H1 (cell line): ENCODE measurements at regions not wholly inside any gene's neighbourhood (a gene's known extent, or its start where the extent isn't known, plus 50 kb on each side); places are given as distances from the start of the nearest gene placed in this dataset.
"Not testable (repeated sequence)": the region's sequence is repeated elsewhere in the genome, so short reads cannot be mapped to it uniquely, and the experiment has no call there.

Experiments
- CTCF ChIA-PET: fragments of 300-600 bp; sonication (Branson Sonifier 250); formaldehyde crosslinking; loops from one replicate; lab custom pipeline; 2021; ENCODE audit not compliant: partially characterized antibody; lab: Charles Lee
- POLR2A ChIA-PET: fragments of 300-600 bp; sonication (Branson Sonifier 250); formaldehyde crosslinking; loops from one replicate; lab custom pipeline; 2021; ENCODE audit warnings: inconsistent platforms; ENCODE audit not compliant: partially characterized antibody; lab: Charles Lee
- DNase-seq, 2 experiments: peaks; one replicate each; pipeline versions ENCODE4 v3.0.0 to v3.0.0-alpha.2; 2010 to 2022; ENCODE audit warnings: low spot score in 2 of 2, low read depth in 1 of 2, mixed read lengths in 1 of 2
- FAIRE-seq: peaks from 2 replicates; lab custom pipeline; 2011; peaks lifted over from hg19 to GRCh38; lab: Jason Lieb, UNC
- H2AFZ ChIP-seq: 2 replicates; pipeline ENCODE4 v1.8.1; 2012; ENCODE audit warnings: low read length, inconsistent platforms
- H2AK5ac ChIP-seq: 2 replicates; pipeline ENCODE4 v1.6.1; 2013; ENCODE audit warnings: low read depth, low read length
- H2BK120ac ChIP-seq: replicated peaks from 2 replicates; pipeline ENCODE3; 2013; ENCODE audit warnings: low read depth, low read length, inconsistent platforms
- H2BK12ac ChIP-seq: 2 replicates; pipeline ENCODE4 v1.6.1; 2013; ENCODE audit warnings: low read depth, low read length
- H2BK15ac ChIP-seq: 2 replicates; pipeline ENCODE4 v1.6.1; 2013; ENCODE audit warnings: low read length
- H2BK20ac ChIP-seq: 2 replicates; pipeline ENCODE4 v1.6.1; 2013; ENCODE audit warnings: low read length
- H2BK5ac ChIP-seq: 2 replicates; pipeline ENCODE4 v1.6.1; 2013; ENCODE audit warnings: low read depth, low read length
- H3K14ac ChIP-seq: 2 replicates; pipeline ENCODE4 v1.6.1; 2013; ENCODE audit warnings: inconsistent platforms; ENCODE audit not compliant: insufficient read length
- H3K18ac ChIP-seq: 2 replicates; pipeline ENCODE4 v1.6.1; 2013; ENCODE audit warnings: low read length; ENCODE audit errors: extremely low read depth
- H3K23ac ChIP-seq: 2 replicates; pipeline ENCODE4 v1.6.1; 2013; ENCODE audit warnings: inconsistent platforms; ENCODE audit not compliant: insufficient read length
- H3K23me2 ChIP-seq: 2 replicates; pipeline ENCODE4 v1.6.1; 2013; ENCODE audit warnings: low read depth, low read length
- H3K27ac ChIP-seq: 2 replicates; pipeline ENCODE4 v1.6.1; 2011; ENCODE audit warnings: low read depth, low read length, inconsistent platforms
- H3K27me3 ChIP-seq, 4 experiments: replicated peaks in 1 of 4; 1 replicate in 1 of 4; 2 replicates in 3 of 4; pipeline versions ENCODE4 v1.6.1 to v1.8.1; 2011 to 2013; ENCODE audit warnings: low read length in 3 of 4, mild to moderate bottlenecking in 3 of 4, inconsistent platforms in 2 of 4, mixed read lengths in 2 of 4, moderate library complexity in 1 of 4; ENCODE audit not compliant: control insufficient read depth in 3 of 4, insufficient read depth in 3 of 4; ENCODE audit errors: extremely low read depth in 1 of 4
- H3K36me3 ChIP-seq, 4 experiments: 2 replicates each; pipeline versions ENCODE4 v1.6.1 to v1.8.1; 2011 to 2013; ENCODE audit warnings: mild to moderate bottlenecking in 4 of 4, low read length in 3 of 4, moderate library complexity in 2 of 4, control low read depth in 1 of 4, inconsistent platforms in 1 of 4; ENCODE audit not compliant: insufficient read depth in 4 of 4, control insufficient read depth in 2 of 4
- H3K4ac ChIP-seq: replicated peaks from 2 replicates; pipeline ENCODE3; 2013; ENCODE audit warnings: low read length, low read depth, mixed read lengths, inconsistent platforms; ENCODE audit not compliant: insufficient read length
- H3K4me1 ChIP-seq, 4 experiments: replicated peaks in 1 of 4; 1 replicate in 1 of 4; 2 replicates in 3 of 4; pipeline versions ENCODE4 v1.6.1 to v1.8.1; 2011 to 2013; ENCODE audit warnings: low read length in 3 of 4, inconsistent platforms in 2 of 4, mixed read lengths in 1 of 4; ENCODE audit not compliant: insufficient read depth in 4 of 4, control insufficient read depth in 3 of 4
- H3K4me2 ChIP-seq, 2 experiments: 2 replicates each; pipeline versions ENCODE4 v1.6.1 to v1.8.1; 2011 to 2013; ENCODE audit warnings: low read depth in 2 of 2, low read length in 2 of 2, control low read depth in 1 of 2, inconsistent platforms in 1 of 2, mild to moderate bottlenecking in 1 of 2; ENCODE audit not compliant: insufficient read depth in 1 of 2
- H3K4me3 ChIP-seq, 4 experiments: fragments of 200-600, 300-600 bp in 1 of 4; sonication (generic), shearing (Covaris generic), sonication (Bioruptor Twin) in 1 of 4; 2 replicates each; pipeline versions ENCODE4 v1.5.1 to v1.8.1; 2011 to 2016; ENCODE audit warnings: low read length in 4 of 4, low read depth in 3 of 4, control low read depth in 2 of 4, inconsistent platforms in 2 of 4, mild to moderate bottlenecking in 2 of 4, mixed read lengths in 1 of 4, moderate library complexity in 1 of 4; ENCODE audit not compliant: insufficient read depth in 2 of 4; ENCODE audit errors: extremely low read depth in 1 of 4
- H3K56ac ChIP-seq: replicated peaks from 2 replicates; pipeline ENCODE3; 2013; ENCODE audit warnings: low read depth, mild to moderate bottlenecking, mixed read lengths, low read length, inconsistent platforms; ENCODE audit not compliant: insufficient read length
- H3K79me1 ChIP-seq: 2 replicates; pipeline ENCODE4 v1.6.1; 2013; ENCODE audit warnings: low read depth, low read length, control low read depth
- H3K79me2 ChIP-seq, 2 experiments: 2 replicates each; pipeline versions ENCODE4 v1.6.1 to v1.8.1; 2012 to 2013; ENCODE audit warnings: low read length in 2 of 2, mild to moderate bottlenecking in 2 of 2, inconsistent platforms in 1 of 2; ENCODE audit not compliant: insufficient read depth in 2 of 2, control insufficient read depth in 1 of 2
- H3K9ac ChIP-seq, 4 experiments: replicated peaks in 1 of 4; 1 replicate in 1 of 4; 2 replicates in 3 of 4; pipeline versions ENCODE4 v1.6.1 to v1.8.1; 2011 to 2013; ENCODE audit warnings: low read depth in 3 of 4, low read length in 3 of 4, control low read depth in 2 of 4, mild to moderate bottlenecking in 2 of 4, moderate library complexity in 2 of 4, inconsistent platforms in 1 of 4; ENCODE audit errors: extremely low read depth in 1 of 4
- H3K9me3 ChIP-seq, 2 experiments: 2 replicates each; pipeline versions ENCODE4 v1.6.1 to v1.8.1; 2012 to 2013; ENCODE audit warnings: mild to moderate bottlenecking in 2 of 2, moderate library complexity in 2 of 2, control low read depth in 1 of 2, inconsistent platforms in 1 of 2, low read depth in 1 of 2, low read length in 1 of 2, mixed read lengths in 1 of 2; ENCODE audit not compliant: insufficient read depth in 2 of 2
- H4K20me1 ChIP-seq, 2 experiments: replicated peaks in 1 of 2; 2 replicates each; pipeline versions ENCODE3 to v1.8.1; 2011 to 2013; ENCODE audit warnings: inconsistent platforms in 2 of 2, low read length in 2 of 2, mild to moderate bottlenecking in 1 of 2; ENCODE audit not compliant: insufficient read depth in 2 of 2, control insufficient read depth in 1 of 2
- H4K5ac ChIP-seq: 2 replicates; pipeline ENCODE4 v1.6.1; 2013; ENCODE audit warnings: low read length, low read depth, mixed read lengths, inconsistent platforms; ENCODE audit not compliant: insufficient read length
- H4K8ac ChIP-seq: 2 replicates; pipeline ENCODE4 v1.8.0; 2013; ENCODE audit warnings: mild to moderate bottlenecking, moderate library complexity, low read length, inconsistent platforms; ENCODE audit not compliant: insufficient read depth; ENCODE audit errors: extremely low read depth
- H4K91ac ChIP-seq: replicated peaks from 2 replicates; pipeline ENCODE3; 2013; ENCODE audit warnings: low read length, mixed read lengths, inconsistent platforms; ENCODE audit not compliant: insufficient read length
- WGBS, 2 experiments: shearing (Covaris generic) in 1 of 2; methylation state at CpG; one replicate each; pipeline versions ENCODE4 v1.1.6 to v1.1.7; 2013 to 2015; ENCODE audit warnings: low lambda C conversion rate in 2 of 2, mixed read lengths in 2 of 2, inconsistent platforms in 1 of 2, low coverage in 1 of 2, missing lambda C conversion rate in 1 of 2; ENCODE audit not compliant: insufficient replicate concordance in 2 of 2, insufficient coverage in 1 of 2, insufficient read length in 1 of 2; ENCODE audit errors: extremely low coverage in 1 of 2, missing lambda C conversion rate in 1 of 2; 5-methylcytosine and 5-hydroxymethylcytosine counted together

GRCh38 chr6:11847068-11847467 is 68.5 kb upstream of the ADTRP start:
- H2BK15ac ChIP-seq, H3K27me3 ChIP-seq, H4K20me1 ChIP-seq, H2BK12ac ChIP-seq, H3K79me2 ChIP-seq, H3K56ac ChIP-seq, H3K4me3 ChIP-seq, H3K4ac ChIP-seq, H3K23me2 ChIP-seq, H3K4me1 ChIP-seq, H3K18ac ChIP-seq, H3K79me1 ChIP-seq, FAIRE-seq, H2BK120ac ChIP-seq, H4K8ac ChIP-seq, H3K9ac ChIP-seq, H3K36me3 ChIP-seq, H4K91ac ChIP-seq, H4K5ac ChIP-seq, DNase-seq, CTCF ChIA-PET, H3K27ac ChIP-seq, H3K23ac ChIP-seq, H3K4me2 ChIP-seq, H2AFZ ChIP-seq, H2BK5ac ChIP-seq, H3K9me3 ChIP-seq, H3K14ac ChIP-seq, H2BK20ac ChIP-seq, POLR2A ChIA-PET, H2AK5ac ChIP-seq: not testable (repeated sequence)
- WGBS, 2 experiments = 97% methylated on average over 2 of the region's 2 CpGs; no CpG with 5 or more reads in 1 of the 2 experiments
